ENCODE measurements at regions not wholly inside any gene's neighbourhood (a gene's known extent, or its start where the extent isn't known, plus 50 kb on each side); places are given as distances from the start of the nearest gene placed in this dataset.

DNA sequence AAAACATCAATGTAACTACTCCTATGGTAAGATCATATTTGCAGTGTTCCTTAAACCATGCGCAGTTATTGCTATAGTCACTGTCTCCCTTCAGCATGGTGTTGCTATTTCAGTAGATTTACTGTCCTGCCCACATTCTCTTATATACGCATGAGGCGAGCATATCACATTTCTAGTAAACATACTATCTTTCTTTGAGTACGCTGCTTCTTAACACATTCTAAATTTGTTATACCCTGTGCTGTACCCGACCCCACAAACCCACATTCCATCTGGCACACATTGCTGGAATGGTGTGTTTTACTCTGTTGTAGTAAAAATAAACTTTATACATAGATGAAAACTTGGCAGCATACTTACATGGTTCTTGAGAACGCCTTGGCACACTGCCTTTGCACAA is 163.3 kb downstream of the QPCT start:
- Histone ChIP-seq H3K27me3 (no peaks in the 10 kb centered on the region), H3K9me3 (peaks cover 5% of the 10 kb centered on the region), H3K36me3 (no peaks in the 10 kb centered on the region), H3K4me3 (no peak overlapping the region)
- peak; percentile 3 for DNase-seq

DNA sequence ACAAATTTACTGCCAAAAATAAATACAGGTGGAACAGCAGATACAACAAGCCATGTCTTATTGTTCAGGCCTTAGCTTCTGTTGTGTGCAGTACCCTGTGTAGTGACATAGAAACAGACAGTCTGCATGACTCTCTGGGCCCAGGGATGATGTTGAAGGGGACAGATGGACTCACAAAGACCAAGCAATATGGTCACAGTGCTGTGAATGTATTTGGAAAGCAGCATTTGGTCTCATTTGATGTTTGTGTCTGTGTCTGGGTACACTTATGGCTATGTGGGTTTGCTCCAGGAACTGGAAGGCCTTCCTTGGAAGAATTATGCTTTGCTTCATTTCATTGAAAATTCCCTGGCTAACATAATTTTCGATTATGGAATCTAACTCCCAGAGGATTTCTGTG is 158.5 kb downstream of the CDC42EP3 start:
- Histone ChIP-seq H3K36me3 (no peaks in the 10 kb centered on the region), H3K4me3 (no peak overlapping the region), H3K9me3 (peaks cover 5% of the 10 kb centered on the region), H3K27me3 (no peaks in the 10 kb centered on the region)
- DNase-seq = no peak

DNA sequence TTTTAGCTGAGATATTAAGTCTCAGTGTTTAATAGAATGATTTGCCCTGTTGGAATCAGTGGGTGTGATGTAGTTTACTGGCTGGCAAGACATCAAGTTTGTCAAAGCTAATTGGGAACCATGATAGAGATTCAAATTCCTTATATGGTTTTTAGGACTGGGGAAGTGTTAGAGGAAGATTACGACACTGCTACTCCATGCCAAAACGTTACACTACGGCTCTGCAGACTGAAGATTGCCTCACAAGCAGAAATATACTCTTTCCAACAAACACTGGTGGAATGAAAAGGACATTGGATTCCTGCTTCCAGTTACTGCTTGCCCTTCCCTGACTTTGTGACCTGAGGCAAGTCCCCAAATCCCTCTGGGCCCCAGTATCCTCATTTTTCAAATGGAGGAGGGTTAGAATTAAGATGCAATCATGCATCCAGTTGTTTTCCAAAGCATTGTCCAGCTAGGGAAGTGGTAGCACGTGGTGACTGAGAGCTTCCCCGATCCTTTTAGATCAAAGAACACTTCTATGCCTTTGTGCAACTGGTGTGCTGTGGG is 147.6 kb downstream of the CDC42EP3 start:
- peak; percentile 26 for DNase-seq
- H3K9me3 ChIP-seq = no peaks in the 10 kb centered on the region; the same call in 1 of the 2 replicates
- no peaks in the 10 kb centered on the region for H3K27me3 ChIP-seq
- no peak overlapping the region for H3K4me3 ChIP-seq
- no peaks in the 10 kb centered on the region for H3K36me3 ChIP-seq

DNA sequence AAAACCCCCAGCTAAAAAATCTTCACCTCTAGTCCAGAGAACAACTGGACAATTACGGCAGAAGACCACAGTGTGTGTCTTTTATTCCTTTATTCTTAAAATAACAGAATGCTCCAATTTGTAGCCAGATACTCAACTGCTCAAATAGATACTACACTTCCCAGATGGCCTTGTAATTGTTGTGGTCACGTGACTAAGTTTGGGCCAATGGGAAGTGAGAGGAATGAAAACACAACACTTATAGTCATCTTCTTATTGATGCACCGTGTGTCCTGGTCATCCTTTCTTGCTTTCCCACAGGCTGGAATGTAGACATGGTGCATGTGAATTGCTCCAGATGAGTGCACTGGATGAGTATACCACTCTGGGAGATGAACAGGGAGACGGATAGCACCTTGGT is 145.1 kb downstream of the CDC42EP3 start:
- Histone ChIP-seq H3K36me3 (no peaks in the 10 kb centered on the region), H3K4me3 (no peak overlapping the region), H3K27me3 (no peaks in the 10 kb centered on the region), H3K9me3 (no peaks in the 10 kb centered on the region)
- DNase-seq = no peak

DNA sequence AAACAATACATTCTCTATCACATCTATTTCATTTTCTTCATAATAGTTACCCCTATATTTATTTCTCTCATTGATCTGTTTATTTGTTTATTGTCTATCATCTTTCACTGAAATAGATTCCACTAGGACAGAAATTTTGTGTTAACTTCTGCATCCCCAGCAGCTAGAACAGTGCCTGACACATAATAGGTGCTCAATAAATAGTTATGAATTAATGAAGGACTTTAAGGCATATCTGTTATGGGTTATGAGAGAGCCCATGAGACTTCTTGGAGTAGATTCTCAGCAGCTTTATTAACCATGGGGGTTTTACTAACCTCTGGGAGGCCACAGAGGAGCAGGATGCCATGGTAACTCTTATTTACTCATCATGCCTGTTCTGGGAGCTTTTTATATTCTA is 144.6 kb downstream of the CDC42EP3 start:
- Histone ChIP-seq H3K27me3 (no peaks in the 10 kb centered on the region), H3K36me3 (no peaks in the 10 kb centered on the region), H3K9me3 (no peaks in the 10 kb centered on the region), H3K4me3 (no peak overlapping the region)
- DNase-seq = no peak

DNA sequence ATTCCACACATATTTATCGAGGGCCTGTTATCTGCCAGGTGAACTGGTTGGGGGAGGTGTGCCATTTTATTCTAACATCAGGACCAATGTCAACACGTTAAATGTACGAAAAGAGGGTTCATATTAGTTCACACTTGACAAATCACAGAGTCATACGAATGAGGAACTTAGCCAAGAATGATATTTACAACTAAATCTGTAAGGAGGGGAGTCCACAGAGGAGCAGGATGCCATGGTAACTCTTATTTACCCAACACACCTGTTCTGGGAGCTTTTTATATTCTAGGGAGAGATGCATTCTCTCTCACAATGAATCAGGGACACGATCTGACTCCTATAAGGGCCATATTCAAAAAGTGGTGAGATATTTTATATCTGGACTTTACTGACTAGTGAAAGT is 144.1 kb downstream of the CDC42EP3 start:
- Histone ChIP-seq H3K9me3 (no peaks in the 10 kb centered on the region), H3K4me3 (no peak overlapping the region), H3K36me3 (no peaks in the 10 kb centered on the region), H3K27me3 (no peaks in the 10 kb centered on the region)
- DNase-seq = no peak

DNA sequence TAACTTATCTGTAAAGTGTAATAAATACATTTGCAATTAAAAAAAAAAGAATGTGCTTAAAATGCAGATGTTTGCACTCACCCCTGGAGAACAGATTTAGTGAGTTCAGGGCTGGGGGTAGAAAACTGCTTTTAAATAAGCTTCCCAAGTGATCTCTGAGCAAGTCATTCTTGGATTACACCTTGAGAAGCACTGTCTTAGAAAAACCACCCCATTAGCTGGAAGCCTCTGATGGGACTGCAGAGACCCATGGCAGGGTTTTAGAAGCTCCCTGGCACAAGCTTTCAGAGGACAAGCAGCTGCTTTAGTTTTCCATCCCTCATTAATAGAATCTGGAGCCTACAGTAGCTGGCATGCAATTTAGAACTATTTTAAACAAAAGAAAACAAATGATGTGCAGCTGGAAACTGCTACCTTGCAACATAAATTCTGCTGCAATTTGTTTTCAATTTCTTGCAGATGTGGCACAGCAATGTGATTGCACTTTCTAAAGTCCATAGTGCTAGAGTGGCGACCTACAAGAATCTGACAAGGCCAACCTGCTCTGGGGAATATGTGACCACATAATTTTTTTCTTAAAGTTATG is 141.5 kb downstream of the CDC42EP3 start:
- H3K36me3 ChIP-seq = no peaks in the 10 kb centered on the region
- no peak for DNase-seq
- H3K27me3 ChIP-seq = no peaks in the 10 kb centered on the region
- no peak overlapping the region for H3K4me3 ChIP-seq
- no peaks in the 10 kb centered on the region for H3K9me3 ChIP-seq

DNA sequence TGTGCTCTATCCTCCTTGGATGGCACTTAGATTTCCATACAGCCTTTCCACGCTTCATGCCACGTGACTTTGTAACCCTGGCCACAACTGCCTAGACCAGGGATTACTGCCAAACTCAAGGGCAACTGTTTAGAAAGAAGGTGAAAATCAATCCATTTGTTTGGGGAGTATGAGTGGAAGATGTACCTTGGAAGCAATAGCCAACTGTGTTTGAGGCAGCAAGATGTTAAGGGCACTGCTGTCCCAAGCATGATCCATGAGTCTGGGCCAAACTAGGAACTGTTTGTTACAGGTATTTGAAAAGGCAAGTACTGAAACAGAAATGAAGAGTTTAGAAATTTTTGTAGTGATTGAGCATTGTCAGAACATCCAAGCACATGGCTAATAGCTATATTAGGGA is 138.9 kb downstream of the CDC42EP3 start:
- no peaks in the 10 kb centered on the region for H3K9me3 ChIP-seq
- no peaks in the 10 kb centered on the region for H3K27me3 ChIP-seq
- no peak for DNase-seq
- H3K36me3 ChIP-seq = no peaks in the 10 kb centered on the region
- H3K4me3 ChIP-seq = no peak overlapping the region

DNA sequence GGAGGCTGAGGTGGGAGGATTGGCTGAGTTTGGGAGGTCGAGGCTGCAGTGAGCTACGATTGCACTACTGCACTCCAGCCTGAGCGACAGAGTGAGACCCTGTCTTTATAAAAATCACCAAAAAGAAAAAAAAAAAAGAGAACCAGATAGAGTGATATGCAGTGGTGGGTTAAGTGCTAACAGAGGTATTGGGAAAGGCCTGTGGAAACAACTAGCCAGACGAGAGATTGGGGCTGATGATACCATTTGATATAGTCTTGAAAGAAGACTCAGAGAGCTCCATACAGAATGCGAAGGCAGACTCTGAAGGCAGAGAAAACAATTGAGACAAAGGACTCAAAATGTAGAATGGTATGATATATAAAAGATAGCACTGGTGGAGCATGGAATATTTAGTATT is 134.1 kb downstream of the CDC42EP3 start:
- H3K9me3 ChIP-seq = no peaks in the 10 kb centered on the region

DNA sequence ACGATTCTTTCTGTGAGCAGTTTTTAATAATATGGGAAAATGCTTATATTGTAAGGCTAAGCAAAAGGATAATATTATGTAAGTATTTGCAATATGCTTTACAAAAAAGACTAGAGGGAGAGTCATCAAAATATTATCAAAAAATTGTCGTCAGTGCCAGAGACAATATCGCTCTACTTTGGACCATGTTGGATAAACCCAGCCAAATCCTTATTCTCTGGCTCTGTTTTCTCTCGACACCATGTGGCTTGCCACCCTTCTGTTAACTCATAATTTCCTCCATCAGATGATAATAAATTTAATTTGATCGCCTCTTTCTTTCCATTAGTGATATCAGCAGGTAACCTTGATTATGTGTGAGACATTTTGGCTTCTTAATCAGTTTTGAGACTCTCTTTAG is 129.9 kb downstream of the CDC42EP3 start:
- Histone ChIP-seq H3K9me3 (no peaks in the 10 kb centered on the region), H3K36me3 (no peaks in the 10 kb centered on the region), H3K4me3 (no peak overlapping the region), H3K27me3 (no peaks in the 10 kb centered on the region)
- no peak for DNase-seq

More for the DNA sequence above, 134.1 kb downstream of the CDC42EP3 start:
- Histone ChIP-seq H3K4me3 (no peak overlapping the region), H3K36me3 (no peaks in the 10 kb centered on the region), H3K27me3 (no peaks in the 10 kb centered on the region)
- no peak for DNase-seq

DNA sequence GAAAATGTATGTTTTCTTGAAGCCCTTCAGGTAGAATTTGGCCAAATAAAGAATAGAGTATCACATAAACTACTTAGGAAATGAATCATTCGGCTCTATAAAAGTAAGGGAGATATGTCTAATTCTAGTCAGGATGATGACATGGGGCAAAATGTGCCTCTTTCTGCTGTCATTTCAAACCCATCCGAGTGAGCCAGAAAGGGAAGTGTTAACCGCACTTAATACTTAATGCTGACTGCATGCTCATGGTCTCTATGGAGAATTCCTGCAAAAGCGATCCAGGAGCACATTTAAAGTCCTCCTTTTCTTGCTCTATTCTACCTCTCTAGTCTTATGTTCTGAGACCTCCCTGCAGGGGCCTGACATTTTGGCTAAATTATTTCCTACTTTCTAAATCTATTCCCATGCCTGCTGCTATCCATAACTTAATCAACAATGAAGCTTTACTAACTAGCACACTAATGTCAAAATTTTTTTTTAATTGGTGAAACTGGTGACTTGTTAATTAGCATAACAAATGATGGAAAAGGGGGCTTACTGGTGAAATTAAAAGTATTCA is 127.4 kb downstream of the CDC42EP3 start:
- Histone ChIP-seq H3K4me3 (no peak overlapping the region), H3K9me3 (no peaks in the 10 kb centered on the region), H3K27me3 (no peaks in the 10 kb centered on the region), H3K36me3 (no peaks in the 10 kb centered on the region)
- DNase-seq = no peak

DNA sequence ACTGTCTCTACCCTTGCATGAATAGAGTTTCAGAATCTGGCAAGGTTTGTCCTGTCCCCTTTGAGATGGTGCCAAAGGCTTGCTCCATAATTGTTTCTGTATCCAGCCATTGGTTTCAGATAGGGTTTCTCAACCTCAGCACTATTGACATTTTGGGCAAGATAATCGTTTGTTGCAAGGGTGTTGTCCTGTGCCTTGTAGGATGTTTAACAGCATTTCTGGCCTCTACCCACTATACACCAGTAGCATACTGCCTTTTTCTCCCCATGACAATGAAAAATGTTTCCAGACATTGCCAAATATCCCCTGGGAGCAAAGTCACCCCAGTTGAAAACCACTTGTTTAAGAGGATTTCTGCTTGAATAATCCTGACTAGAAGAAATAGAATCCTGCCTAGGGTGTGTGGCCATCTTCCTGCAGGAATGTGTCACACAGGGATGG is 126.8 kb downstream of the CDC42EP3 start:
- no peak for DNase-seq
- H3K9me3 ChIP-seq = no peaks in the 10 kb centered on the region
- no peaks in the 10 kb centered on the region for H3K36me3 ChIP-seq
- H3K27me3 ChIP-seq = no peaks in the 10 kb centered on the region
- H3K4me3 ChIP-seq = no peak overlapping the region

DNA sequence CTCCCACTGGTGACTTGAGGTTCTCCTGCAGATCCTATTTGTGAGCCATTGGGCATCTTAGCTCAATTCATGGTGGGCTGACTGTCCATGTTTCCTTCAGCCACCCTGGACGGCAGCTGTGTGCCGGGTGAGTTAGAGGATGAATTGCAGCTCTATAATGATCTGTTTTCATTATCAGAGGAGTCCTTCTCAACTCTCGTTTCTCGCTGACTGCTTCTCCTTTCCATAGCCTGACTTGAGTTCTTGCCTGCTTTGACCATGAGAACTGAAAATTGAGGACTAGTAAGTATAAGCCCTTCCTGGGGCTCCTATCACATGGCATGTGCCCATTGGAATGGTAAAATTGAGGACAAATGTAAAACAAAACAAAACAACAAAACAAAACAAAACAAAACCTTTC is 121.8 kb downstream of the CDC42EP3 start:
- H3K36me3 ChIP-seq = no peaks in the 10 kb centered on the region
- no peak overlapping the region for H3K4me3 ChIP-seq
- no peaks in the 10 kb centered on the region for H3K27me3 ChIP-seq
- no peaks in the 10 kb centered on the region for H3K9me3 ChIP-seq
- DNase-seq = no peak

DNA sequence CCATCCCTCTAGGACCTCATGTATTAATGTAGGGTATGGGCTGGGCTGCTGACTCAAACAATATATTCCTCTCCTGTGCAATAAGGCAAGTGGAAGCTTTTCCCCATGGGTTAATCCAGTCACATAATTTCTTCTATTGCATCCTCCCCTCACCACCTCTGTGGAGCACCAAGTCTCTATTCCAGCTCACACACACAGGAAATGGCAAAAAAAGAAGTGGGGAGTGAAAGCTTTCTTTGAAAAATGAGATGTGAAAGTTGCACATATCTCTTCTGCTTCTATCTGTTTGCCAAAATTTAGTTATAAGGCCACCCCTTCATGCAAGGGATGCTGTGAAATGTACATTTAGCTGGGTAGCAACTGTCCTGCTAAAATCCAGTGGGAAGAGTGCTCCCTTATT is 121.3 kb downstream of the CDC42EP3 start:
- no peak for DNase-seq
- H3K4me3 ChIP-seq = no peak overlapping the region

DNA sequence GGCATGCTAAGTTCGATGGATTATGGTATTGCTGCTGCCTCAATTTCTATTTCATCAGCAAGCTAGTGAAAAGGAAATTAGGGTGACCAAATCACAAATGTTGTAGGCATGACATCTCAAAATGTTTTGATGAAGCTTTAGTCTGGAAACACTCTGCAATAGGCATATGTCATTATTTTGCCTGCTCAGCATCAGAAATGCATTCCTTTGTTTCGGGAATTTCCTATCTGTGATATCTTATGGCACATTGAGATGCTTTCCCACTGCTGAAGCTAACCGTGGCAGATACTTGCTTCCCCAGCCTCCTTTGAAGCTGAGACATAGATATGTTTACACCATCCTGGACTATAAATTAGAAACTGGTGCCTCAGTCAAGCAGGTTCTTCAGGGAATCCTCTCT is 119.7 kb downstream of the CDC42EP3 start:
- H3K27me3 ChIP-seq = no peaks in the 10 kb centered on the region
- no peak for DNase-seq
- no peaks in the 10 kb centered on the region for H3K9me3 ChIP-seq
- H3K36me3 ChIP-seq = no peaks in the 10 kb centered on the region
- H3K4me3 ChIP-seq = no peak overlapping the region

More for the DNA sequence above, 121.3 kb downstream of the CDC42EP3 start:
- Histone ChIP-seq H3K9me3 (no peaks in the 10 kb centered on the region), H3K36me3 (no peaks in the 10 kb centered on the region), H3K27me3 (no peaks in the 10 kb centered on the region)

DNA sequence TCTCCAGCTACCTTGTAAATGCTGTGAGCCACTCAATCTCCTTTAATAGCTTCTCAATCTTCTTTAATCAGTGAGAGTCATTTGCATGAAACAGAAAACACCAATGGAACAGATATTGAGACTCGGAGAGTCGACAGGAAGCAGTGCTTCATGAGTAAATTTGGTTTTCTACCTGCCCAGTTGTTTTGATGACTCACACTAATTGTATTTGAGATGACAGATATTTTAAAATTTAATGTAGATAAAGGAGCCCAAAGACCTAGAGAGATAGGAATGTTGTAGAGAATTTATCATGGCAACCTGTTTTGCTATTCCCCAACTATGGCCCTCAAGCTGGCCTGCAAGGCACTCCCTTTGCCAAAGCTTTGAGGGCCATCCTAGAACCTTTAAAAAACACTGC is 119.1 kb downstream of the CDC42EP3 start:
- no peak for DNase-seq
- no peaks in the 10 kb centered on the region for H3K36me3 ChIP-seq
- no peaks in the 10 kb centered on the region for H3K9me3 ChIP-seq
- H3K27me3 ChIP-seq = no peaks in the 10 kb centered on the region
- no peak overlapping the region for H3K4me3 ChIP-seq

DNA sequence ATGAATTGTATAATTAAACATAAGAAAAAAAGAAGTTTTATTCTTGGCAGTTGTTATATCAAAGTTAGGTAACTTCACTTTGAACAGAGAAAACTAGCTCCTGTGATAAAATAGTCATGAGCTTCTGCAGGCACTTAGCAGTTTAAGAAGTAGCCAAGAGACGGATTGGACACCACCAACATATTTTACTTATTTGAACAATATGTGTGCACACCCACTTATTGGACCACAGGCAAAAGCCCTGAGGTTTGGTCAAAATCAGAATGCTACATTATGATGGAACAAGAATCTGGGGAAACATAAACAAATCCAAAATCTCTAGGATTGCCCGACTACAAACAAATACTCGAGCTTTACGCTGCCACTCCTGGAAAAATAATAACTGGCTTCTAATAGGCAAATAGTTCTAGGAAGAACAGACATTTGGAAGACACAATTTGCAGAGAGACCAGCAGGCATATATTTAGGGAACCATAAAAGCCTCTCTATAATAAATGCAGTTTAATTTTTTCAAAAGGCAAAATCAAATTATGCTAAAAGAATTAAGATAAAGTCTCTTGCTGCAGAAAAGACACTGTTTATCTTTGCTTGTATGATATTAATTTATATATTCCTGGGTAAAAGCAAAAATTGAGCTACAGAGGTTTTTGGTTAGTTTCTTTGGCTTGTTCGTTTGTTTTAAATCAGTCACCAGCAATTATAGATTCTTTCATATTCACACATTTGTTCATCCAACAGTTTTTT is 117.9 kb downstream of the CDC42EP3 start:
- no peaks in the 10 kb centered on the region for H3K9me3 ChIP-seq
- H3K4me3 ChIP-seq = no peak overlapping the region
- H3K27me3 ChIP-seq = no peaks in the 10 kb centered on the region
- no peaks in the 10 kb centered on the region for H3K36me3 ChIP-seq
- DNase-seq = no peak

DNA sequence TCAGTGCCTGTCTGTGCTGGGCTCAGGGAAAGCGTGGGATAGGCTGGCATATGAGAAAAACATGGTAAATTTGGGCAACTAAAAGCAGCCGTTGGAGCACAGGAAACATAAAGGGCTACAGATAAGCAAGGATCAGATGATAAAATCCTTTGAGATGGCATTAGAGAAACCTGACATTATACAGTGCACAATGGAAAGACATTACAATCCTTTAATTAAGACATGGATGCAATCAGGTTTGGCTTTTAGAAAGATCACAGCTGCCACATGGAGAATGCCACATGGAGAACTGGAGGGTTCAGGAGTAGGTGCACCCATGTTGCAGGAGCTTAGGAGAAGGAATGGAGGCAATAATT is 117.3 kb downstream of the CDC42EP3 start:
- H3K4me3 ChIP-seq = no peak overlapping the region
- no peak for DNase-seq
- H3K36me3 ChIP-seq = no peaks in the 10 kb centered on the region
- no peaks in the 10 kb centered on the region for H3K27me3 ChIP-seq
- H3K9me3 ChIP-seq = no peaks in the 10 kb centered on the region
